Suprapubic skin (tissue), 4 donors: ENCODE measurements at regions not wholly inside any gene's neighbourhood (a gene's known extent, or its start where the extent isn't known, plus 50 kb on each side); places are given as distances from the start of the nearest gene placed in this dataset.

Experiments used
- DNase-seq, 2 donors: peaks; one replicate each; pipeline ENCODE4 v3.0.0-alpha.2; 2019; ENCODE audit warnings: low spot score in 2 of 2
- H3K27ac ChIP-seq: fragments of 200-600 bp; sonication (generic); one replicate; pipeline ENCODE4 v1.5.1; 2019
- H3K27me3 ChIP-seq: fragments of 200-600 bp; sonication (generic); one replicate; pipeline ENCODE4 v1.5.1; 2019
- H3K36me3 ChIP-seq: fragments of 200-600 bp; sonication (generic); one replicate; pipeline ENCODE4 v1.5.1; 2019
- H3K4me1 ChIP-seq: fragments of 200-600 bp; sonication (generic); one replicate; pipeline ENCODE4 v1.5.1; 2019
- H3K4me3 ChIP-seq: fragments of 200-600 bp; sonication (generic); one replicate; pipeline ENCODE4 v1.5.1; 2019; ENCODE audit warnings: mild to moderate bottlenecking
- H3K9me3 ChIP-seq: fragments of 200-600 bp; sonication (generic); one replicate; pipeline ENCODE4 v1.5.1; 2019
- EP300 ChIP-seq: sonication (generic); formaldehyde crosslinking; IDR thresholded peaks from one replicate; pipeline ENCODE4 v1.6.1; 2017; ENCODE audit warnings: antibody characterized with exemption
- POLR2A ChIP-seq, 2 donors: fragments of 450-650 bp; IDR thresholded peaks; one replicate each; pipeline ENCODE4 v1.6.1; 2017; ENCODE audit warnings: antibody characterized with exemption in 2 of 2, mild to moderate bottlenecking in 2 of 2, moderate library complexity in 2 of 2
- POLR2AphosphoS5 ChIP-seq, 3 donors: sonication (generic); formaldehyde crosslinking; IDR thresholded peaks; one replicate each; pipeline ENCODE4 v1.6.1; 2017; ENCODE audit warnings: antibody characterized with exemption in 3 of 3
- WGBS: methylation state at CpG from one replicate; pipeline ENCODE4 v1.1.5; 2018; 5-methylcytosine and 5-hydroxymethylcytosine counted together
- TF ChIP-seq, protein P1 (sequence below), 2 donors: fragments of 200-600 bp in 1 of 2; fragments of 450-650 bp in 1 of 2; sonication (generic) in 1 of 2; IDR thresholded peaks; one replicate each; pipeline ENCODE4 v1.5.1; 2016 to 2019; ENCODE audit warnings: antibody characterized with exemption in 2 of 2, mild to moderate bottlenecking in 1 of 2, moderate library complexity in 1 of 2

DNA sequence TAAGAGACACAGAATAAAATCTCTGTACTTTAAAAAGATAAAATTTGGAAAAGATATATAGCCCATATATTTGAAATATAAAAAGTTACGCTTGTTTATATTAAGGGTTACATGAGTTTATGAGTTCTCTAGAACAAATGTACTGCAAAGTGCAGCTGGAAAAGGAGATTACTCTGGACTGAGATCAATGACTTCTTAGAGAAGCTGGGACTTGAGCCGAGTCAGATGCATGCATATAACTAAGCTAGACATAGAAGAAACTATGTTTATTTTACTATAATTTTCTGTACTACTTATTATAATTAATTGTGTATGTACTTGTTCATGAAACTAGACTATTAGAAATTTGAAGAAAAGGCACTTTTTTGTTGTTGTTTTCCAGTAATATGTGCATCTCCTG is 170.3 kb upstream of the NXPH2 start:
- Histone ChIP-seq H3K27me3 (no peaks in the 10 kb centered on the region), H3K36me3 (no peaks in the 10 kb centered on the region), H3K9me3 (no peaks in the 10 kb centered on the region), H3K4me3 (no peak overlapping the region), H3K4me1 (no peaks in the 10 kb centered on the region), H3K27ac (no peak overlapping the region)
- 92% methylated on average over 2 of the region's 2 CpGs for WGBS
- TF ChIP-seq POLR2AphosphoS5 (IDR thresholded peaks at IDR 0.05) (no peak), EP300 (no peak), POLR2A (IDR thresholded peaks at IDR 0.05) (no peak)
- TF ChIP-seq, protein P1, sequence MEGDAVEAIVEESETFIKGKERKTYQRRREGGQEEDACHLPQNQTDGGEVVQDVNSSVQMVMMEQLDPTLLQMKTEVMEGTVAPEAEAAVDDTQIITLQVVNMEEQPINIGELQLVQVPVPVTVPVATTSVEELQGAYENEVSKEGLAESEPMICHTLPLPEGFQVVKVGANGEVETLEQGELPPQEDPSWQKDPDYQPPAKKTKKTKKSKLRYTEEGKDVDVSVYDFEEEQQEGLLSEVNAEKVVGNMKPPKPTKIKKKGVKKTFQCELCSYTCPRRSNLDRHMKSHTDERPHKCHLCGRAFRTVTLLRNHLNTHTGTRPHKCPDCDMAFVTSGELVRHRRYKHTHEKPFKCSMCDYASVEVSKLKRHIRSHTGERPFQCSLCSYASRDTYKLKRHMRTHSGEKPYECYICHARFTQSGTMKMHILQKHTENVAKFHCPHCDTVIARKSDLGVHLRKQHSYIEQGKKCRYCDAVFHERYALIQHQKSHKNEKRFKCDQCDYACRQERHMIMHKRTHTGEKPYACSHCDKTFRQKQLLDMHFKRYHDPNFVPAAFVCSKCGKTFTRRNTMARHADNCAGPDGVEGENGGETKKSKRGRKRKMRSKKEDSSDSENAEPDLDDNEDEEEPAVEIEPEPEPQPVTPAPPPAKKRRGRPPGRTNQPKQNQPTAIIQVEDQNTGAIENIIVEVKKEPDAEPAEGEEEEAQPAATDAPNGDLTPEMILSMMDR (IDR thresholded peaks at IDR 0.05): no peak
- DNase-seq: no peak

DNA sequence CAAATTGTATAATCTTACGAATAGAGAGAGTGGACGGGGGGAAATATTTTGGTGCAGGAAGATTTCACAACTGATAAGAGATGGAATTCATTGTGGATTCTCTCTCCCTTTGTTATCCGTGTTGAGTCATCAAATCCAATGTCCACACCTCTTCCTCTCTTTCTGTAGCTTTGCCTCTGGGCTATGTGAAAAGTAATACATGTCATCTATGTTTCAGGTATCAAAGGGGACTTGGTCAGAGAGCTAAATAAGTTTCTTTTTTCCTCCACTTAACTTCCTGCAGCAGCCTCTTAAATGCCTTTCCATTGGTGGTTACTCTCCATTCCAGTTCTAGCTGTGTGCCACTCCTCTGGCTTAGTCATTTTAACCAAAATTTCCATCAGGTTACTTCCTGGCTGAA is 169.3 kb upstream of the NXPH2 start:
- WGBS: 72% methylated on average over 3 of the region's 3 CpGs
- H3K27ac ChIP-seq: no peak overlapping the region
- no peaks in the 10 kb centered on the region for H3K4me1 ChIP-seq
- TF ChIP-seq, protein P1 (IDR thresholded peaks at IDR 0.05): no peak
- TF ChIP-seq POLR2AphosphoS5 (IDR thresholded peaks at IDR 0.05) (no peak), EP300 (no peak), POLR2A (IDR thresholded peaks at IDR 0.05) (no peak)
- no peak for DNase-seq
- no peaks in the 10 kb centered on the region for H3K27me3 ChIP-seq
- no peaks in the 10 kb centered on the region for H3K9me3 ChIP-seq
- H3K36me3 ChIP-seq: no peaks in the 10 kb centered on the region
- H3K4me3 ChIP-seq: no peak overlapping the region

DNA sequence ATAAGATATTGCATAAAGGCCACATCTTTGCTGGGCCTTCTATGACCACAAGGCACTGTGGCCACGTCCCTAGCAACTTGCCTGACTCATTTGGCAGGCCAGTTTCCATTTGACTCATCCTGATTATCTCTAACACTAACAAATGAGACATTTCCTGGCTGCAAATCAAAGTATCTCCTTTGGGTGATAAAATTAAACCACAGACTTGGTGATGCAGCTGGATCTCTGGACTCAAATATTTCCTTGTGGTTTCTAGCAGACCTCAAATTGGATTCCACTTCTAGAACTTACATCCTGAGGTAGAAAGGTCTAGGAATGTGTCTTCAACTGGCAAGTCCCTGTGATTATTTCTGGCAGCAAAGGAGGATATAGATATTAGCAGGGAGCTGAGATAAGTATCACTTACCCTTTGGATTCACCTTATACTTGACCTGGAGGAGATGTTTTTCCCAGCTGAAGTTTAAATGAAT is 167.9 kb upstream of the NXPH2 start:
- 0% methylated on average over 1 of the region's 1 CpG for WGBS
- TF ChIP-seq, protein P1 (IDR thresholded peaks at IDR 0.05): no peak
- TF ChIP-seq EP300: no peak
- no peak for TF ChIP-seq POLR2A (IDR thresholded peaks at IDR 0.05)
- TF ChIP-seq POLR2AphosphoS5 (IDR thresholded peaks at IDR 0.05): no peak
- Histone ChIP-seq H3K36me3 (no peaks in the 10 kb centered on the region), H3K4me3 (no peak overlapping the region), H3K27me3 (no peaks in the 10 kb centered on the region), H3K27ac (no peak overlapping the region), H3K4me1 (no peaks in the 10 kb centered on the region), H3K9me3 (no peaks in the 10 kb centered on the region)
- DNase-seq: no peak

DNA sequence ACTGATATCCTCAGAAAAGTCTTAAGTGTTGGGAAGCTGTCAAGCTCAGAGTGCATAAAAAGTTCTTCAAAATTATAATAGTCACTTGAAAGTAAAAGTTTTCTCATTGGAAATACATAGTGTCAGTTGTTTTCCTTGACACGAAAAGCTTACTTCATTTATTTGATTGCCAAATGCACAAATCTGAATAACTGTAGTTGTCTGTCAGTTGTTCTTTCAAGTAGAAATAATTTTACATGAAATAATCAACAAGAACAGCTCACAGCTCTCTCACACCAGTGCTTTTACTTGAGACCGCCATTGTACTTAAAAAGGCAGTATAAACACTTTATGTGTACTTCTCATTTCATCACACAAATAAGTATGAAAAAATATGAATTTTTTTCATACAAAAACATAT is 163.3 kb upstream of the NXPH2 start:
- H3K27me3 ChIP-seq: no peaks in the 10 kb centered on the region
- DNase-seq: no peak
- H3K4me3 ChIP-seq: no peak overlapping the region
- H3K4me1 ChIP-seq: no peaks in the 10 kb centered on the region
- H3K27ac ChIP-seq: no peak overlapping the region
- WGBS: 93% methylated on average over 2 of the region's 2 CpGs
- no peaks in the 10 kb centered on the region for H3K36me3 ChIP-seq
- TF ChIP-seq EP300 (no peak), POLR2A (IDR thresholded peaks at IDR 0.05) (no peak), POLR2AphosphoS5 (IDR thresholded peaks at IDR 0.05) (no peak)
- TF ChIP-seq, protein P1 (IDR thresholded peaks at IDR 0.05): no peak
- H3K9me3 ChIP-seq: no peaks in the 10 kb centered on the region

DNA sequence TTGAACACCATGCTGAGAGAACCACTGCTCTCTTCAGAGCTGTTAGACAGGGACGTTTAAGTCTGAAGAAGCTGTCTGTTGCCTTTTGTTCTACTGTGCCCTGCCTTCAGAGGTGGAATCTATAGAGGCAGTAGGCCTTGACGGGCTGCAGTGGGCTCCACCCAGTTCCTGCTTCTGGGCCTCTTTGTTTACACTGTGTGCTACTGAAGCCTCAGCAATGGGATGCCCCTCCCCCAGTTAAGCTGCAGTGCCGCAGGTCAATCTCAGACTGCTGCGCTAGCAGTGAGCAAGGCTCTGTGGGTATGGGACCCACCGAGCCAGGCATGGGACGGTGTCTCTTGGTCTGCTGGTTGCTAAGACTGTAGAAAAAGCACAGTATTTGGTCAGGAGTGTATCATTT is 162.3 kb upstream of the NXPH2 start:
- DNase-seq: no peak
- Histone ChIP-seq H3K27ac (no peak overlapping the region), H3K4me3 (no peak overlapping the region), H3K36me3 (no peaks in the 10 kb centered on the region), H3K27me3 (no peaks in the 10 kb centered on the region), H3K4me1 (no peaks in the 10 kb centered on the region), H3K9me3 (no peaks in the 10 kb centered on the region)
- no peak for TF ChIP-seq POLR2A (IDR thresholded peaks at IDR 0.05)
- TF ChIP-seq POLR2AphosphoS5 (IDR thresholded peaks at IDR 0.05): no peak
- TF ChIP-seq, protein P1 (IDR thresholded peaks at IDR 0.05): no peak
- no peak for TF ChIP-seq EP300
- 62% methylated on average over 4 of the region's 6 CpGs for WGBS
